ENCODE measurements at regions not wholly inside any gene's neighbourhood (a gene's known extent, or its start where the extent isn't known, plus 50 kb on each side); places are given as distances from the start of the nearest gene placed in this dataset.

DNA sequence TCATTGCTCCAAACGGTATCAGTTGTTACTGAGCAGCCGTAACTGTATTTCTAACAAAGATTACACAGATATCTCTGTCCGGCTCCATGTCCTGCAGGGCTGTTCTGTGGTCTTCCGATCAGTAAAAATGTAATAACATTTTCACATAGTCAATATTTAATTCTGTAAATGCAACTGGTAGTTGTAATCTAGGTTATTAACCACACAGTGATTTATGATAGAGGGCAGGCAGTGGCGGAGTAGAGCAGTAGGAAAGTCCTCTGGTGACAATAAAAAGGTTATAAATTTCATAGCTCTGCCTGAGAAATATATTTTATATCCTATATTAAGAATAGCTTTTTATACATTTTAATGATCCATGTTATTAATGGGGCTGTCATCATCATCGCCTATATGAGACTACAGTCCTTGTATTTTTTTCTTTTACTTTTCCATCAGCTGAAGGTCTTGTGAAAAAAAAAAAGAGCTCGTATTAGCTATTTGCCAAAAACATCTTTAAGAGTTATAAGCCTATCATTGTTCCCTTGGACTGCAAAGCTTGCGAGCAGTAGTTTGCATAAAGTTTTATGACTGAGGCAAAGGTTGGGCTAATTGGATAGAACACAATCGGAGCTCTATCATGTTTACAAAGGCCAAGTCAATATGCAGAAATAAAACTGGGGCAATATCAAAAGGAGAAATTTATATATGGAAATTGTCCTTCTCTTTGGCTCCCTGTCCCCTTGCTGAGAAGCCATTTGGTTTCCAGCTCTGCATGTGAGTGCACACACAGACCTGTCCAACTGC lies 648.0 kb downstream of the IRX1 start:
- DNase-seq = no peak

DNA sequence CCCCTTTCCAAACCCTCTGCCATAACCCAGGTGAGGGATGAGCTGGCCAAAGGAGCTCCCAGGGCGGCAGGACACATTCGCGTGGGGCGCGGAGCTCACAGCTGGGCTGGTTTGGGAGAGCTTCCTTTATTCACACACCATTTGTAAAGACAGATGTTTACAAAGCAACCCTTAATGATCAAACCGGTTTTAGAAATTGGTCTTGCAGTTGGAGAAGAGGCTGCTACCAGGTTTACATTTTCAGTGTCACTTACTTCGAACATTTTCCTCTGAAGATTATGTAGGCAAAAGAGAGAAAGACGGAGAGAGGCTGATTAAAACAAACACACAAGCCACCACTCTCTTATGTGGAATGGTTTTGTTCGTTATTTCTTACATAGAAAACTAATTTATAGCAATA lies 648.7 kb downstream of the IRX1 start:
- no peak for DNase-seq

DNA sequence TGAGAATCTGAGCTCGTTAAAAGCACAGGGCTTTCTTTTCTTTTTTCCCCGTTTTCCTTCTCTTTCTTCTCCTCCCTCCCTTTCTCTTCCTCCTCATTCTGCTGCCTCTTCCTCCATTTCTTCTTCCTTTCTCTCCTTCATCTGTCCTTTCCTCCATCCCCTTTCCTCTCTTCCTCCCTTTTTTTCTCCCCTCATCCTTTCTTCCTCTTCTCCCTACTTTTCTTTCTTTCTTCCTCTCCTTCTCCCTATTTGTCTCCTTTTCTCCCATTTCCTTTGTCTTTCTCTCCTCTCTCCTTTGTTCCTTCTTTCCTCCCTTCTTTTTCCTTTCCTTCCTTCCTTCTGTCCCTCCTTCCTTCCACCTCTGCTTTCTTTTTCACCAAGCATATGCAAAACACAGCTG lies 649.4 kb downstream of the IRX1 start:
- no peak for DNase-seq

DNA sequence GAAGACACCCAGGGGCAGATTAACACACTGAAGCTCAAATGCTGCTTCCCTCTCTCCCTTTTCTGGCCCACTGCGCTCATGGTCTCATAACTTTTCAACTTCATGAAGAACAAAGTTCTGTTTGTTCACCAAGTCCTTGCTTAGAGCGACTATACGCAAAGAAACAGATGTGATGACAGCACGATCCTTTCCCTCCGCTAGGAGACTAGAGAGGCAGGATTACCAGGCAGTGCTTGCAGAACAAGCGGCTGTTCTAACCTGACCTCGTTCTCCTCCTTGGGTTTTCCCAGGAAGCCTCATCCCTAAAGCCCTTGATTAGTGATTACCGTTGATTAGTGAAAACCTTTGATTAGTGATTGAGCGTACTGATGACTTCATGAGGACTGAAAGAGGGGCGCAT lies 649.9 kb downstream of the IRX1 start:
- no peak for DNase-seq

DNA sequence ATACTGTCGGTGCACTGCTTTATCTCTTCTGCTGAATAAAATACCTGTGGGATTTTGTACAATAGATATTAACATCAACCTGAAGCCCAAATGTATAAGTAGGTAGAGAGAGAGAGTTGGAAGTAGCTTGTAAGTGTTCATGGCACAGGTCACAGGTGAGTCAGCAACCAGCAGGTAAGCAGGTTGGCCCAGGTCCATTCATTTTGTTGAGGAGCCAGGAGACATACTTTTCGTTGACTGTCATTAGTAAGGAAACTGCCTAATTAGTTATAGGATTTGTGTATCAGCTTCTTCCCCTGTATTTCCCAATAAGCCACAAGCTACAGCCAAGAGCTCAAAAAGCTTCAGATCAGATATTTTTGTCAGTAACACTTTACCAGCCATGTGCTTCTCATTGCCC lies 650.8 kb downstream of the IRX1 start:
- DNase-seq = no peak

DNA sequence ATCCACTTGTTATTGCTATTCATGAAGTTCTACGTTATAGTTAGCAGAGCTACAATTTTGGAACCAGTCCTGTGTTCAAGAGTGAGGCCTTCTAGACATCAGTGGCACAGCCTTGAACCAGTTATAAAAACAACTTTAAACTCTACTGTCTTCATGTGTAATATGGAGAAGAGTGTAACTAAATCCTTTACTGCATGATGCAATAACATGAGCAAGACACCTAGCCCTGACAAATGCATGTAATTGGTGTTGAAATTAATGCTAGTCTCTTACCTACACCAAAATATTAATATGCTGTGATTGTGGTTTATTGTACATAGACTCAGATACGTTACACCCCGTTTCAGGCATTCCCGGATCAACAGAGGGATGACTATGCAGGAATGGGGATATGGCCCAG lies 654.6 kb downstream of the IRX1 start:
- DNase-seq = no peak

DNA sequence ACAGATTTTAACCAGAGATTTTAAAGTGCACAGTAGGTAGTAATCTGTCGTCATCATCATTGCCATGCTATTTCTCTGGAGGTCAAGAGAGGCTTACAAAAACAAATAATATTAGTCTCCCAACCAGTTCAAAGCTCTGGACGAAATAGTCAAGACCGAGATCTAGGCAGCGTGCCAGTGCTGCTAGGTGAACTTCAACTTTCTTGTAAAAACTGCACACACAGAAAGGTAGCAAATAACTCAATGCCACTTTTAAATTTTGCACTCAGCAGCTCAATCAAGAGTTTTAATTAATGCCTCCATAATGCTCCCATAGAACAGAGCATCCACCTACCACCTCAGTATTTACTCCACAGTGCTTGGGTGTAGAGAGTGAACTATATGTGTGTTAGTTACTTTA lies 656.8 kb downstream of the IRX1 start:
- no peak for DNase-seq

GRCh38 chr5:4254736-4255135 lies 659.1 kb downstream of the IRX1 start:
- no peak for DNase-seq

- DNase-seq = no peak
Measured at GRCh38 chr5:4255441-4255840, 659.8 kb downstream of the IRX1 start.

GRCh38 chr5:4258170-4258569 lies 662.5 kb downstream of the IRX1 start:
- DNase-seq = no peak

DNA sequence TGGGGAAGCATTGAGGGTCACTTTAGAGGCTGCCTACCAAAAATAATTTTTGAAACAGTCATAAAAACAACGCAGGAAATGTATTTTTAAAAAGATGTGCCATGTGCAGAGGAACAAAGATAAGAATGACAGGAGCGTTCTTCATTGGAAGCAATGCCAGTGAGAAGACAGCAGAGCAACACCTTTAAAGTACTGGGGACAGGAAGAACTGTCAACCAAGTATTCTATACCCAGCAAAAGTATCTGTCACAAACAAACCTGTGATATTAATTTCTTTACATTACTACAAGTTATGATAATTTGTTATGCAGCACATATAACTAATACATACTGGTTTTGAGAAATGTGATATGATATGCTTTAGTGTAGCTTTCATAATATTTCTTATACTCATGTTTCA lies 675.6 kb downstream of the IRX1 start:
- no peak for DNase-seq

- DNase-seq = no peak
Measured at GRCh38 chr5:4275232-4275631, 679.6 kb downstream of the IRX1 start.

GRCh38 chr5:4294878-4295277 lies 699.2 kb downstream of the IRX1 start:
- no peak for DNase-seq

- DNase-seq = no peak
Measured at GRCh38 chr5:4295663-4296339, 700.2 kb downstream of the IRX1 start.

DNA sequence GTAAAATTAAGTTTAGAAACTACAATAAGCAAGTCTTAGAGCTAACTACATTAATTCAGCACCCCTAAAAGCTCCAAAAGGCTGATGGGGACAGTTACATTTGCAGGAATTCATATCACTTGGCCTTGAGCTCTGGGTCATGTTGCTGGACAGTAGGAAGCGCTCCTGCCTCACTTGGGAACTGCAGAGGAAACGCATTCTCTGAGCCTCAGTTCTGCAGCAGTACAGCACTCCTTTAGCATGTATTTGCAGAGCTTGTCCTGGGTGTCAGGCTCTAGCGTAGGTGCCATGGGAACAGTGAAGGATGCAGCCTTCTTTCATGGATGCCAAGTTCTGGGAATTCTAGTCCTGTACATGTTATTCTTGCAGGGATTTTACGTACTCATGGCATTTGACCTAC lies 710.4 kb downstream of the IRX1 start:
- no peak for DNase-seq

DNA sequence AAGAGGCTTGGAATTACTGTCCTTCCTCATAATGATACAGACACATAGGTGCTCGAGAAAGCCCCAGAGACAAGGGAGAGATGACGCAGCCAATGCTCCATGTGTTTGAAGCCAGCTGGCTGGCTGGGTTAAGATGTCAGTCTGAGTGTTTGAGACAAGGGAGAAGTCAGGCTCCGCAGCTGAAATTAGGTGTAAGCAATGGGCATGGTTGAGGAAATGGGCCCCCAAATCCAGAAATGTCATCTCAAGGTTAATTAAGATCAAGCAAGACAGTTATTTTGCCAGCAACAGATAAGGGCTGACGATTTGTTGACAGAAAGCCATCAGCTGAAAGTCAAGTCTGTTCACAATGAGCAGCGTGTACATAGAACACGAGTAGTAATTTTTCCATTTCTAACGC lies 713.4 kb downstream of the IRX1 start:
- DNase-seq = no peak

- no peak for DNase-seq
Measured at GRCh38 chr5:4313138-4313537, 717.5 kb downstream of the IRX1 start.

- DNase-seq = no peak
Measured at GRCh38 chr5:4319478-4320128, 724.0 kb downstream of the IRX1 start.

DNA sequence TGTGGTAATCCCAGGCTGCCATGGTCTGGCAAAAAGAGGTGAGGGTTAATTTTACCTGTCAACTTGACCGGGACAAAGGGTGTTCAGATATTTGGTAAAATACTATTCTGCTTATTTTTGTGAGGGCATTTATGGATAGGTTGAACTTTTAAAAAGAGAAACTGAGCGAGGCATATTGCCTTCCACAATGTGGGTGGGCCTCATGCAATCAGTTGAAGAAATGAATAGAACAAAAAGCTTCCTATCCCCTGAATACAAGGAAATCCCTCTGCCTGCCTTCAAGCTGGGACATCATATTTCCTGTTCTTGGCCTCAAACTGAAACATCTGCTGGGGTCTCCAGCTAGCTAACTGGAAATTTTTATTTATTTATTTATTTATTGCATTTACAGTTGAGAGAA lies 734.7 kb downstream of the IRX1 start:
- no peak for DNase-seq

GRCh38 chr5:4335078-4335477 lies 739.4 kb downstream of the IRX1 start:
- no peak for DNase-seq

DNA sequence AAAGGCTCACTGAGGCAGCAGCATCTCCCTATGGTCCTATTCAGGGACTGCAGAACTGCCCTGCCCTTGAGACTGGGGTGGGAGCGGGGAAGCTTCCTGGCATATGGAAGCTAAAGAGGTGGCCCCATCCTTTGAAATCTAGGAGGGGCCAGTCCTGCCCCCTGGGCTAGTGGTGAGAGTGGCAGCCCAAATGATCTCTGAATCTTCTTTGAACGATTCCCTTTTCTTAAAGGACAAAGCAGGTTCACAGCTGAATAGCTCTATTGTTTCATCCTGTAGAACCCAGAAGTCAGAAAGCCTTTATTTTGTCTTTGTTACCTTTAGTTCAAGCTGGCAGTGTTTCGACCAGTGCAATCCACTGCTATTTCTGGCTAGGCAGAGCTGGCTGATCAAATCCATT lies 741.9 kb downstream of the IRX1 start:
- DNase-seq = no peak

GRCh38 chr5:4339949-4340348 lies 744.3 kb downstream of the IRX1 start:
- DNase-seq = no peak

GRCh38 chr5:4345850-4346249 lies 750.2 kb downstream of the IRX1 start:
- DNase-seq = no peak

DNA sequence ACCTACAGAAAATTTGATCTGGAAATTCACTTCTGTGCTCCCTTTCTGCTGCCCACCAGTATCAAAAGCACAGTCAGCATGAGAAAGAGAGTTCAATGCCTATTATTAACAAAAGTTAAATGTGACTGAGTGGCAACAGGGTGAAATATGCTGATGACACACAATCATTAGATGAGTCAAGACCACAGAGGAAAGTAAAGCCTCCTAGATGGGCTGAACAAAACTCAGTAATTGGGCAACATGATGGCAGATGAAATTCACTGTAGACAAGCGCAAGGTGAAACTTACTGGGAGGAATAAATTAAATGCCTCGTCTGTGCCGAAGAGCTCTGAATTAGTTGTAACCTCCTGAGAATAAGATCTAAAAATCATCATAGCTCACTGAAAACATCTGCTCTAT lies 752.8 kb downstream of the IRX1 start:
- DNase-seq = no peak

Data from SHP77 (cell line).